HepG2 (cell line): ENCODE measurements at regions not wholly inside any gene's neighbourhood (a gene's known extent, or its start where the extent isn't known, plus 50 kb on each side); places are given as distances from the start of the nearest gene placed in this dataset.
"Not testable (repeated sequence)": the region's sequence is repeated elsewhere in the genome, so short reads cannot be mapped to it uniquely, and the experiment has no call there.

Experiments used
- BRCA1 ChIP-seq: sonication (generic); formaldehyde crosslinking; IDR thresholded peaks from 2 replicates; pipeline ENCODE4 v1.4.0; 2020; ENCODE audit warnings: missing genetic modification reagents
- CBX5 ChIP-seq: sonication (generic); formaldehyde crosslinking; IDR thresholded peaks from 2 replicates; pipeline ENCODE4 v1.4.0; 2020; ENCODE audit warnings: missing genetic modification reagents, borderline replicate concordance
- CEBPB ChIP-seq: IDR thresholded peaks from 2 replicates; pipeline ENCODE4 v1.6.1; 2011; ENCODE audit warnings: low read depth, low read length, improper control_type of control experiment, borderline replicate concordance
- CTCF ChIP-seq: sonication (generic); formaldehyde crosslinking; IDR thresholded peaks from 2 replicates; pipeline ENCODE4 v1.5.0; 2020; ENCODE audit warnings: mild to moderate bottlenecking, missing genetic modification reagents, moderate library complexity
- SMARCE1 ChIP-seq: fragments of 450-650 bp; IDR thresholded peaks from 2 replicates; pipeline ENCODE4 v1.6.1; 2017; ENCODE audit warnings: borderline replicate concordance
- ZBTB4 ChIP-seq: sonication (generic); formaldehyde crosslinking; IDR thresholded peaks from 2 replicates; pipeline ENCODE4 v1.4.0; 2020; ENCODE audit warnings: missing genetic modification reagents, mild to moderate bottlenecking, borderline replicate concordance

- TF ChIP-seq ZBTB4; SMARCE1; CTCF (CRISPR knock-in tag); CEBPB; CBX5; BRCA1 (CRISPR knock-in tag): not testable (repeated sequence)
Measured at GRCh38 chr7:69215516-69215915, 382.8 kb upstream of the AUTS2 start.
